HG03066 (cell line): ENCODE measurements at regions not wholly inside any gene's neighbourhood (a gene's known extent, or its start where the extent isn't known, plus 50 kb on each side); places are given as distances from the start of the nearest gene placed in this dataset.
"Not testable (repeated sequence)": the region's sequence is repeated elsewhere in the genome, so short reads cannot be mapped to it uniquely, and the experiment has no call there.

Experiments used
- ATAC-seq: cut with Tn5 transposase; IDR thresholded peaks from one replicate; pipeline ENCODE4 v1.9.1; 2021; ENCODE audit warnings: low read depth; ENCODE audit not compliant: unreplicated experiment

DNA sequence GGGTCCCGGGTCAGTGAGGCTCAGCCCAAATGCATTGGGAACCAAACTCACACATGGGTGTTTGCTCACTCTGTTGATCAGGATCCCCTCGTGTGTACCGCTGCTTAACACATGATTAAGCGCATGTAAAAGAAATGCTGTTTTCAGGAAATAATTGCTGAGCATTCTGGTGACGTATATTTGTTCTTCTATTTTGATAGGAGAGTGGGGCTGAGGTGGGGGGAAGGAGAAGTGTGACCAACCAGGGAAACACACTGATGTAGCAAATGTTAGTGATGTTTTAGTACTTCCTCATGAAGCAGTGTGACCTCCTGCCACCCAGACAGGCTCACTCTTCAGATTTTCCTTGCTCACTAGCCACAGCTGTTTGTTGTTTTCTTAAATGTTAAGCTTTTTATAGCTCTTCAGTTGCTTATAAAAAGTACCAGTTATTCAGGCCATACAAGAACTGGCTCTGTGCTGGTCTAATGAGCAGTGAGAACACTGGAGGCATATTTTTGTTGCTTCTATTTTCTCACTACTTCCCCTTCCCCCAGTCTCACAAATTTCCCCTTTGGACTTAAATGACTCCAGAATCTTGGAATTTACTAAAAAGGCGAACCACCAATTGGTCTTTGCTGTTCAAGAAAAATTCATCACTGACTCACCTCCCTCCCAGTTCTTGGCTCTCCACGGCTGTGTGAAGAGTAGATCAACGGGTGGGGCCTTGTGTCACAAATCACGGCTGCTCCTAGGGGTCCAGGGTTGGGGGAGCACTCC lies 79.2 kb upstream of the BACH2 start:
- no peak for ATAC-seq

DNA sequence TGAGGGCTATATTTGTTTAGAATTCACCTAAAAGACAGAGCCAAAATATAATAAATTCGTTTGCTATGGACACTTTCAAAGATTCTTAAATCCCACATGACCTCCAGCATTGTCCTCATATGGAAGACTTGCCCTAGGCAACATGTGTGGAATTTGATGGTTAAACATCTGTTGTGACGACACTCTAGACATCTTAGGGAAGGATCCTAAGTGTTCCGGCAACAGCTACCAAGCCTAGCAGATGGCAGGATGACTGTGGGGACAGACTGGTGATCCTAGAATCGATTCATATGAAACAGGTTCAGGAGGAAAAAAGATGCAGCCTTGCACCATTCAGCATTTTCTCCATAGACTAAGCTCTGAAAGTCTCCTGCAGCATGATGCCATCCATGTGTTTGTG lies 77.6 kb upstream of the BACH2 start:
- ATAC-seq = no peak

- no peak for ATAC-seq
These were observed 76.2 kb upstream of the BACH2 start for GRCh38 chr6:90372885-90373284.

DNA sequence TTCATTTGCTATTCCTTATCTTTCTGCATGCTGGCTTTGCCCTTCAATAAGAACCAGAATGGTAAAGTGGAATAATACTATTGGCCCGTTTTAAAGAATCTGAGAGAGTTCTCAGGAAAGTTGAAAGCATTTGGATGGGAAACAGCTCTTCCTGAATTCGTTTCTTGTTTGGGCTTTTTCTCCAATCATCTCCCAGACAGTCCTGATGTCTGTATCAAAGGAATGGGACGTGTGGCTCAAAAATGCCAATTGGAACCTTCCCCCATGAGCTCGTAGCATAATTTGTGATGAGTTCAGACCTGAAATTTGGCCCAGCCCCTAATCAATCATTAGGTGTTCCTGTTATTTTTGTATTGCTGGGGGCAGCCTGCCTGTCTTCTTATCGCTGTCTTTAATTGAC lies 75.8 kb upstream of the BACH2 start:
- no peak for ATAC-seq

- no peak for ATAC-seq
These were observed 73.9 kb upstream of the BACH2 start for GRCh38 chr6:90370493-90370959.

DNA sequence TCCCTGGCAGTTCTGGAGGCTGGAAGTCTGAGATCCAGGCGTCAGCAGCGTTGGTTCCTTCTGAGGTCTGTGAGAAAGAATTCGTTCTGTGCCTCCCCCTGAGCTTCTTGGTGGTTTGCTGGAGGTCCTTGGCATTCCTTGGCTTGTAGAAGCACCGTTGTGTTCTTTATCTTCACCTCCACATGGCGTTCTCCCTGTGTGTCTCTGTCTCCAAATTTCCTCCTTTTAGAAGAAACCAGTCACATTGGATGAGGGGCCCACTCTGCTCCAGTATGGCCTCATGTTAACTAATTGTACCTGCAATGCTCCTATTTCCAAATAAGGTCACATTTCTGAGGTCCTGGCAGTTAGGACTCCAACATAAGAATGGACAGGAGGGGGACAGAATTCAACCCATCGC lies 73.0 kb upstream of the BACH2 start:
- ATAC-seq = no peak

DNA sequence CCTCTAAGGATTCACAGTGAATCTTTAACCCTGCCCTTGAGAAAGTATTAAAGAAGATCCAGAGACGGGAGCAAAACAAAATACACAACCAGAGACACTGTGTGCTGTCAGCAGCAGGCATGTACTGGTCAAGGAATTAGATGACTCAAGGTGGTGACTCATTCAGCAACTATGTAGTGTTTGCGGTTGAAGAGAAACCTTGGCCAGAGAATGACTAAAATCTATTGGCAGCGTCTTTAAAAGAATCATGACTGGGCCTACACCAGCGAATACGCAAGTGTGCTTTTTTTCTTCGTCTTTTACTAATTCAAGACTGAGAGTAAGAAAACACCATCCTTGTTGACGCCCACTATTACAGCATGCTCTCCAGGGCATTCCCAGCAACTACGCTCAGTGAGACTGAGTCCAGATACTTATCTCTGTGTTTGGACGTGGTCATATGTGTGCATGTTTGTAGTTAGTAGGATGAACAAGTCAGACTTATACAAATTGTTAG lies 72.4 kb upstream of the BACH2 start:
- ATAC-seq = peak; percentile 100

- no peak for ATAC-seq
These were observed 72.0 kb upstream of the BACH2 start for GRCh38 chr6:90368601-90369000.

DNA sequence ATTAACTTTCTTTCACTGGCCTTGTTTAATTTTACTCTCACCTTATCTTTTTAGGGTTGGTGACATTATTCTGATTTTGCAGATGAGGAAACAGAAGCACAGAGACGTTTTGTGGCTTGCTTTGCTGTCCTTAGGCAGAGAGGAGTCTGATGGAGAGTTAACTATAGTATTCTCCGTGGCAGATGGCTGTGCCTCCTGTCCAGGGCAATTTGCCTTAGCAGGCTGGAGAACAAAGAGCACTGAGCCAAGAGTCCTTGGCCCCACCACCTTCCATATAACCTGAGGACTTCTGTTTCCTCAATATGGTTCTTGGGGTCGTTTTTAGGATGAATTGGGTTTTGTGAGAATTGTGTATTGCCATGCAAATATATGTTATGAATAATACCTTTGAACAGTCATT lies 71.4 kb upstream of the BACH2 start:
- ATAC-seq = no peak

DNA sequence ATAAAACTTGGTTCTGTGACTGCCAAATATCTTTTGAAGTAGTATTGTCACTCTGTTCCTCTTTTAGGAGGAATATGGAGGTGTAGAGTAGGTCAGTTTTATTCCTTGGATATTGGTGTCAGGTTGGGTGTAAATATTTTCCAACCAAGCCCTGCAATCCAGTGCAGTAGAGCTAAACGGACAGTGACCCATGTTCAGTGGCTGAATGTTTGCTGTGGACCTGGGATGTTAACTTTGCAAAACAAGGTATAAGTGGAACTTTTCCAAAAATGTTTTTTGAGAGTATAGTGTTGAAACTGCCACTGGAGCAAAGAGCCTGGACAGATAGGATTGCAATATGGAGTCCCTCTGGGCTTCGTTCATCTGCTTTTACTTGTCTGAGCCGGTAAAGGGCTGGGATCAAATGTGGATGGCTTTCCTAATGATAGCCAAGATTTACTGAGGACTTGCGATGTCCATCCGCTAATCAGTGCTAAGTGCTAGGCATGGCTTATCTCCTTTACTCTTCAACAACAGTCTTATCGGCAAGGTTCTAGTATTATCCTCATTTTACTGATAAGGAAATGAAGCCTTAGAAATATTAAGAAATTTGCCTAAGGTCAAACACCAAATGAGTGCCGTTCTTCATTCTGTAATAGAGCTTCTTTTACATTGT lies 69.0 kb upstream of the BACH2 start:
- ATAC-seq = no peak

- no peak for ATAC-seq
These were observed 68.4 kb upstream of the BACH2 start for GRCh38 chr6:90365002-90365401.

- no peak for ATAC-seq
These were observed 67.6 kb upstream of the BACH2 start for GRCh38 chr6:90364286-90364685.

DNA sequence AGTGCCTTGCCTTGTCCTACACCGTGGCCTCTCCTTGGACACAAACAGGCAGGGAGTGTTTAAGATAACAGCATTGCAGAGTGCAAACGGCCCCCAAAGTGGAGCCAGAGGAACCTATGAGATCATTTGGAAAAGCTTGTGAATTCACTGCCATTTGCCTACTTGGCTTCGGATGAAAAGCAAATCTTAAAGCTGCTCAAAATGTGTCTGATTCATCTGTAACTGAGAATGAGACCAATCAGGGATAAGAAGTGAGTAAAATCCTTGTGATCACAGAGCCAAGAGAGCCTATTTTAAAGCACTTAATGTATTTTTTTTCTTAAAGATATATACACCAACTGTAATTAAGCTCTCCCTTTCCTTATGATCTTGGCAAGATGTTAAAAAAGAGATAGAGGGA lies 65.7 kb upstream of the BACH2 start:
- no peak for ATAC-seq

DNA sequence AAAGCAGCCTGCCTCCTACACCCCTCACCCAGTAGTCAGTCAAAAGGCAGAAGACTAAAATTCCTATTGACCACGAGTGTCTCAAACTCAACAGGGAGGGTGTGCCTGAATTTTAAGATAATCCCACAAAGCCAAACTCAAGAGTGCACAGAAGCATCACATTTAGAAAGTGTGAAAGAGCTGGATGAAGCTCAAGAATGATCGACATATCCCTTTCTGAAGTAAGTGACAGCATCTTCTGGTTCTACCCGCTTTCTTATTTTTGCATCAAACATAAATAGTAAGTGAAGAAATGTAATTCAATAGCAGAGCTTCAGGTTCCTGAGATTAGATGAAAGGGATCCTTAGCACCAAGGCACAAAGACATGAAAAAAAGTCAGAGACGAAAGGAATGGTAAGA lies 64.5 kb upstream of the BACH2 start:
- ATAC-seq = no peak

- not testable (repeated sequence) for ATAC-seq
These were observed 61.6 kb upstream of the BACH2 start for GRCh38 chr6:90358036-90358770.

DNA sequence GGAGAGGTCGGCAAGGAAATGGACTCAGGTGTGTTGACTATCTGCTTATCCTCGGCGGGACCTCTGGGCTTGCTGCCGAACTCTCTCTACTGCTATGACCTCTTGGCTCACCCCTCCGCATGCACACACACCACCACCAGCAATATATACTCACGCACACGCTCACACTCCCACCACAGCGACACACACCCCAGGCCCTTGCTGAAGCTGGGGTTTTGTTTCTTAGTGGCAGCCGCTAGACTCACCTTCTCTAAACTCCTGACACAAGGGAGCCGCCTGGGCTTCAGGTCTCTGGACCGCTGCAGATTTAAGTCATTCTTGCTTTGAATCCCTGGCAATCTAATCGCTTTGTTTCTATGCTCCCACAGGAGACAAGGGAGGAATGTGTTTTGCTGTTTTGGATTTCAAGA lies 59.4 kb upstream of the BACH2 start:
- no peak for ATAC-seq

DNA sequence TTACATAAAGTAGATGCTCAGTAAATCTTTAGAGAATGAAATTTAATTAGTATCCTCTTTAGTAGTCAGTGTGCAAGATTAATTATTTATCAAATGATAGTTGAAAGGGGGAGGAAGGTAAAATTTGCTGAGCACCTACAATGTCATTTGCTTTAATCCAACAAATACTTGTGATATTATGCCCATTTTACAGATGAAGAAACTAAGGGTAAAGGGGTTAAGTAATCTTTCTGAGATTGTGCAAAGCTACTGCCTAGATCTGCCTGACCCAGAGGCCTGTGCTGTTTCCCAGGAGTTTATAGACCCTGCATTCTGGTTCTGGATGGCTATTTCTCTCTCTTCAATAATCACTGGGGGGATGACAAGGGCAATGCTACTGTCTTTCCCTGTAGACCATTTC lies 58.3 kb upstream of the BACH2 start:
- no peak for ATAC-seq

DNA sequence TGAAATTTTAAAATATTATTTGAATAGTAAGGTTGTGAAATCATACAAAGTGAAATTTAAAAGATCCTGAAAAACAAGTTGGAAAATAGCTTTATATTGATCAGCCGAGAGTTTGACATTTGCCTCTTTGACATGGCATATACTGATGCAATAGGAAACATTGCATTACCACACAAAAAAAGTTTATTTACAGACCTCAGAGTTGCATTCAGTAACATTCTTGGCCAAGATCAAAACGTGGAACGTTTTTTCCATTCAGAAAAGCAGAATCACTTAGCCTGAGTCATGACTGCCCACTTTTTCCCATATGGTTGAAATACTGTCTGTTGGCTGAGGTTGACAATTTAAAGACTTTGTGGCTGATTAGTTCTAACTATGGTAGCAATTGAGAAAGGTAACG lies 55.1 kb upstream of the BACH2 start:
- ATAC-seq = no peak

DNA sequence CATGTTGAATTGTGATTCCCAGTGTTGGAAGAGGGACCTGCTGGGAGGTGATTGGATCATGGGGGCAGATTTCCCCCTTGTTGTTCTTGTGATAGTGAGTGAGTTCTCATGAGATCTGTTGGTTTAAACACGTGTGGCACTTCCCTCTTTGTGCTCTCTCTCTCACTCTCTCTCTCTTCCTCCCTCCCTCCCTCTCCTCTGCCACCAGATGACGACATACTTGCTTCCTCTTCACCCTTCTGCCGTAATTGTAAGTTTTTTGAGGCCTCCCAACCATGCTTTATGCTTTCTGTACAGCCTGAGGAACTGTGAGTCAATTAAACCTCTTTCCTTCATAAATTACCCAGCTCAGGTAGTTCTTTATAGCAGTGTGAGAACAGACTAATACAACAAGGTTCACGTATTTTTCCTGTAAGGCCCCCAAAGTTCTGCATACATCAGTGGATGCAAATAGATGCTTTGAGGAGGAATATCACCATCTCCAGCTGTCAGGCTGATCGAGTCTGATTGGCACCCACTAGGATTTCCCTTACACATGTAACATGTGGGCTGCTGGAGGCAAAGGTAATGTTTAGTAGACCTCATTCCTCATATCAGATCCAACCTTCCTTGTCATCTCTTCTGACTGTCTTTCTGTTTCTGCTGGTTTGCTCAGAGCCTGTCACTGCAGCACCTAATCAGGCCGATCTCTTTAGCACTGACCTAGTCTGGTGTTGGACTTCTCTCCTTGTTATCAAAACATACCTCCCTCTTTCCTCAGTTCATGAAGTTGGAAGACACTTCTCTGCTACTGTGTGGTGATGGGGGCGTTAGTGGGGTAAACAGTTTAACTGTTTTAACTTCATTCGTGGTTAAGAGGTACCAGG lies 54.3 kb upstream of the BACH2 start:
- ATAC-seq = no peak

DNA sequence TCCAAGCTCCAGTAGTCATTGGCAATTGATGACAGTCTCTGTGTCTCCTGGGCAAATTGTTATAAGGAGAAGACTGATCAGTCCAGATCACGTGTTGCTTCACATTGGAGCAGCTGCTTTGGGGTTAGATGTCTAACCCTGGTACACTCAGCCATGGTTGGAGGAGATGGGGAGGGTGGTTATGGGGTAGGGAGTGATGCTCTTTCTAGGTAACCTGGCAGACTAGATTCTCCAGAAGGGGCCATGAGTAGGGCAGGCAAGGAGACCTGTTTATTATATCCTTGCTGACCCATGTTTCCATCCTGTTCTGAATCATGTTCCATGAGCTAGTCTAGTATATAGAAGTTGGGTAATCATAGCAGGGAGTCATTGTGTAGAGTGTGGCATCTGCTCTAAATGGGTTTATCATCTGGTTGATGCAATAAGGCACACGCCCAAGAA lies 50.8 kb upstream of the BACH2 start:
- ATAC-seq = no peak
